ENCODE measurements at regions not wholly inside any gene's neighbourhood (a gene's known extent, or its start where the extent isn't known, plus 50 kb on each side); places are given as distances from the start of the nearest gene placed in this dataset.

- no peak for TF ChIP-seq REST (IDR thresholded peaks at IDR 0.05; ENCODE audit: insufficient replicate concordance, low read depth)
- TF ChIP-seq POLR2AphosphoS5 (IDR thresholded peaks at IDR 0.05; ENCODE audit: low read depth) = no peak
- no peak for TF ChIP-seq CTCF (IDR thresholded peaks at IDR 0.05; ENCODE audit: insufficient read depth, low read length)
- no peak for TF ChIP-seq GABPA (IDR thresholded peaks at IDR 0.05; ENCODE audit: low read depth)
- no peak for TF ChIP-seq SPI1 (IDR thresholded peaks at IDR 0.05; ENCODE audit: borderline replicate concordance, low read depth)
Measured at GRCh38 chr2:235399895-235400294, 93.9 kb upstream of the AGAP1 start.
